GM21529 (cell line): ENCODE measurements at regions not wholly inside any gene's neighbourhood (a gene's known extent, or its start where the extent isn't known, plus 50 kb on each side); places are given as distances from the start of the nearest gene placed in this dataset.
"Not testable (repeated sequence)": the region's sequence is repeated elsewhere in the genome, so short reads cannot be mapped to it uniquely, and the experiment has no call there.

Source experiments
- ATAC-seq: cut with Tn5 transposase; IDR thresholded peaks from one replicate; pipeline ENCODE4 v1.9.1; 2021; ENCODE audit not compliant: unreplicated experiment

DNA sequence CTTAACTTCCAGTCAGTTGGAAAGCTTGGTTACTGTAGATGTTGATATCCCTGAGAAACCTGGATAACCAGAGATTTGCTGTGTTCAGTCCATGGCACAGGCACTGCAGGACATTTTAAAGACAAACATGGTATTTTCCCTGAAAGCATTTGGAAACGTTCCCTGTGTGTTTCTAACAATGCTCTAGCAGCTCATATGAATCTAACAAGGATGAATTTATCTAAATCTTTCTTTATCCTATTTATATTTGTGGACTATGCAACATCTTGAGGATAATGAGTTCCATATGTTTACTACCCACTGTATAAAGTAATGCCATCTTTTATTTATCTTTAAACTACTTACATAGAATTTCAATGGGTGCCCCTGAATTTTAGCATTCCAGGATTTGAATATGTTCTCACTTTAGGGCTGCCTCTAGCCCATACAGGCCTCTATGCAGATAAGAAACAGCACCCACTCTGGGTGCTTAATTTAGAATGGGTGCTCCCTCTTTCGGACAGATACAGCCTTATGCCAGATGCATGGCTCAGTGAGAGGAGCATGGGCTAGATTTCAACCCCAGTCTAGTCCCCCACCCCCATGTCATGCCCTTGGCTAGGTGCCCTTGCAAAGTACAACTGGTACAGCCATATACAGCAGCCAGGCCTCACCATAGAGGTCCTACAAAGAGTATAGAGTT lies 50.6 kb upstream of the NEMP2 start:
- no peak for ATAC-seq

- no peak for ATAC-seq
Observed at GRCh38 chr2:190587106-190587505, 52.6 kb upstream of the NEMP2 start.

- ATAC-seq: peak; percentile 46
Observed at GRCh38 chr2:190589008-190589407, 54.5 kb upstream of the NEMP2 start.

- ATAC-seq: no peak
Observed at GRCh38 chr2:190591437-190591836, 56.9 kb upstream of the NEMP2 start.

- no peak for ATAC-seq
Observed at GRCh38 chr2:190592831-190593230, 56.1 kb upstream of the NAB1 start.

DNA sequence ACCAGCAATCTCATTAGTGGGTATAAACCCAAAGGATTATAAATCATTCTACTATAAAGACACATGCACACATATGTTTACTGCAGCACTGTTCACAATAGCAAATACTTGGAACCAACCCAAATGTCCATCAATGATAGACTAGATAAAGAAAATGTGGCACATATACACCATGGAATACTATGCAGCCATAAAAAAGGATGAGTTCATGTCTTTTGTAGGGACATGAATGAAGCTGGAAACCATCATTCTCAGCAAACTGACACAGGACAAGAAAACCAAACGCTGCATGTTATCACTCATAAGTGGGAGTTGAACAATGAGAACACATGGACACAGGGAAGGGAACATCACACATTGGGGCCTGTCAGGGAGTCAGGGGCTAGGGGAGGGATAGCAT lies 53.0 kb upstream of the NAB1 start:
- ATAC-seq: not testable (repeated sequence)

DNA sequence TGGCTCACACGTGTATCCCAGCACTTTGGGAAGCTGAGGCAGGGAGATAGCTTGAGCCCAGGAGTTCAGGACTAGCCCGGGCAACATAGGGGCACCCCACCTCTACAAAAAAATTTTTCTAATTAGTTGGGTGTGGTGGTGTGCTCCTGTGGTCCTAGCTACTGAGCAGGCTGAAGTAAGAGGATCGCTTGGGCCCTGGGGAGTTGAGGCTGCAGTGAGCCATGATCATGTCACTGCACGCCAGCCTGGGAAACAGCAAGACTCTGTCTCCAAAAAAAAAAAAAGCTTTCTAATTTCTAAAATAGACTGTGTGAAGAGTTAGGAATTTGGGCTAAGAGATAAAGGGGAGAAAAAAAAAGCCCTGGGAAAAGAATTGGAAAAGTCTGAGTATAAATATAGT lies 51.9 kb upstream of the NAB1 start:
- no peak for ATAC-seq

DNA sequence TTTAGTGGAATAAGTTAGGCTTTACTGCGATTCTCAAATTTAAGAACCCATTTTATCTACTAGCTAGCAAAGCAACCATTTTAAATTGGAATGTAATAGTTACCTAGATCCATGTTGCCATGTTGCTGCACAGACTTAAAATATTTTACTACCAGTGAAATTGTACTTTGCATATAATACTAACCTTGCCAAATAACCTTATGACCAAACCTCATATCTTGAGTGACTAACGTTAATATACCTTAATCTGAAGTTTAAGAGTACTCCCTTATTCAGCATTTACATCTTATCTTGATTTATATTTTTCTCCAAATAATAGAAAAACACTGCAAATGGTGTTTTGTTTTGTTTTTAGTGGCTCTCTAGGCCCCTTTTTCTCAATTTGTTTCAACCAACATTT lies 50.3 kb upstream of the NAB1 start:
- no peak for ATAC-seq

- no peak for ATAC-seq
Observed at GRCh38 chr2:190599073-190599472, 49.8 kb upstream of the NAB1 start.
